Lung (tissue), 11 donors: ENCODE measurements at regions not wholly inside any gene's neighbourhood (a gene's known extent, or its start where the extent isn't known, plus 50 kb on each side); places are given as distances from the start of the nearest gene placed in this dataset.

ENCODE experiments used
- ATAC-seq: fragments of 200-7000 bp; cut with Tn5 transposase; one replicate; pipeline ENCODE4 v1.9.1; 2020; ENCODE audit warnings: moderate number of reproducible peaks; ENCODE audit not compliant: insufficient read depth, low FRiP score
- DNase-seq, 3 donors: peaks; one replicate each; pipeline ENCODE4 v3.0.0-alpha.2; 2013 to 2017
- H3K27ac ChIP-seq, 2 donors: one replicate each; pipeline ENCODE4 v1.5.1; 2013; ENCODE audit warnings: mild to moderate bottlenecking in 2 of 2, moderate library complexity in 2 of 2, control low read depth in 1 of 2, inconsistent platforms in 1 of 2, low read depth in 1 of 2, low read length in 1 of 2
- H3K27me3 ChIP-seq, 3 donors: one replicate each; pipeline ENCODE4 v1.5.1; 2013; ENCODE audit warnings: low read length in 2 of 3; ENCODE audit not compliant: control insufficient read depth in 3 of 3, insufficient read depth in 3 of 3
- H3K36me3 ChIP-seq, 4 donors: one replicate each; pipeline ENCODE4 v1.5.1; 2013; ENCODE audit warnings: low read length in 4 of 4, mild to moderate bottlenecking in 1 of 4, moderate library complexity in 1 of 4; ENCODE audit not compliant: control insufficient read depth in 4 of 4, insufficient read depth in 4 of 4
- H3K4me1 ChIP-seq, 5 donors: one replicate each; pipeline ENCODE4 v1.5.1; 2013; ENCODE audit warnings: low read length in 5 of 5, mild to moderate bottlenecking in 2 of 5, moderate library complexity in 1 of 5; ENCODE audit not compliant: control insufficient read depth in 5 of 5, insufficient read depth in 5 of 5
- H3K4me3 ChIP-seq: one replicate; pipeline ENCODE4 v1.5.1; 2013; ENCODE audit warnings: mild to moderate bottlenecking, control low read depth, moderate library complexity
- H3K9ac ChIP-seq, 2 donors: one replicate each; pipeline ENCODE4 v1.5.1; 2013; ENCODE audit warnings: low read length in 2 of 2, control low read depth in 1 of 2; ENCODE audit not compliant: insufficient read depth in 1 of 2
- H3K9me3 ChIP-seq, 4 donors: one replicate each; pipeline ENCODE4 v1.5.1; 2013; ENCODE audit warnings: low read length in 3 of 4, mild to moderate bottlenecking in 1 of 4, moderate library complexity in 1 of 4; ENCODE audit not compliant: control insufficient read depth in 4 of 4, insufficient read depth in 3 of 4
- WGBS, 2 donors: extraction: QIAGEN DNeasy Blood & Tissue Kit; methylation state at CpG; one replicate each; pipeline ENCODE4 v1.1.7; 2013; 5-methylcytosine and 5-hydroxymethylcytosine counted together
- TF ChIP-seq, protein P1 (sequence below): IDR thresholded peaks from 2 replicates; pipeline ENCODE4 v1.5.1; 2012; ENCODE audit warnings: mild to moderate bottlenecking; ENCODE audit errors: control extremely low read depth, extremely low read depth
- donor health status: control.
- donor health status: control.
- donor health status: Bipolar disorder and iron deficiency.
- donor health status: healthy.
- donor health status: DM: yes; HTN: yes; CAD: no.

GRCh38 chr22:44442186-44442815 is 55.7 kb downstream of the RTL6 start:
- H3K9ac ChIP-seq, result no peak overlapping the region
- no peak for ATAC-seq
- H3K9me3 ChIP-seq, result peaks cover 0 to 5% (median 2%) of the 10 kb centered on the region in 4 donors
- H3K27ac ChIP-seq, result no peak overlapping the region
- peaks cover 0 to 5% (median 2%) of the 10 kb centered on the region in 5 donors for H3K4me1 ChIP-seq
- TF ChIP-seq, protein P1, sequence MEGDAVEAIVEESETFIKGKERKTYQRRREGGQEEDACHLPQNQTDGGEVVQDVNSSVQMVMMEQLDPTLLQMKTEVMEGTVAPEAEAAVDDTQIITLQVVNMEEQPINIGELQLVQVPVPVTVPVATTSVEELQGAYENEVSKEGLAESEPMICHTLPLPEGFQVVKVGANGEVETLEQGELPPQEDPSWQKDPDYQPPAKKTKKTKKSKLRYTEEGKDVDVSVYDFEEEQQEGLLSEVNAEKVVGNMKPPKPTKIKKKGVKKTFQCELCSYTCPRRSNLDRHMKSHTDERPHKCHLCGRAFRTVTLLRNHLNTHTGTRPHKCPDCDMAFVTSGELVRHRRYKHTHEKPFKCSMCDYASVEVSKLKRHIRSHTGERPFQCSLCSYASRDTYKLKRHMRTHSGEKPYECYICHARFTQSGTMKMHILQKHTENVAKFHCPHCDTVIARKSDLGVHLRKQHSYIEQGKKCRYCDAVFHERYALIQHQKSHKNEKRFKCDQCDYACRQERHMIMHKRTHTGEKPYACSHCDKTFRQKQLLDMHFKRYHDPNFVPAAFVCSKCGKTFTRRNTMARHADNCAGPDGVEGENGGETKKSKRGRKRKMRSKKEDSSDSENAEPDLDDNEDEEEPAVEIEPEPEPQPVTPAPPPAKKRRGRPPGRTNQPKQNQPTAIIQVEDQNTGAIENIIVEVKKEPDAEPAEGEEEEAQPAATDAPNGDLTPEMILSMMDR, result no peak
- 55 to 96% methylated on average over 12 of the region's 12 CpGs for WGBS, 2 donors
- no peaks in the 10 kb centered on the region for H3K36me3 ChIP-seq
- H3K27me3 ChIP-seq, result no peaks in the 10 kb centered on the region
- DNase-seq, result peak in 1 of 3 donors; percentile 3
- H3K4me3 ChIP-seq, result no peak overlapping the region

- 71 to 97% methylated on average over 16 of the region's 16 CpGs for WGBS, 2 donors
- no peak overlapping the region for H3K9ac ChIP-seq
Observed at GRCh38 chr22:44441401-44442185, 56.4 kb downstream of the RTL6 start.

GRCh38 chr22:44440224-44441160 is 57.5 kb downstream of the RTL6 start:
- no peaks in the 10 kb centered on the region for H3K27me3 ChIP-seq
- H3K27ac ChIP-seq, result no peak overlapping the region
- peaks cover 0 to 5% (median 2%) of the 10 kb centered on the region in 5 donors for H3K4me1 ChIP-seq
- peaks cover 0 to 2% (median 0%) of the 10 kb centered on the region in 4 donors for H3K9me3 ChIP-seq
- no peak overlapping the region for H3K9ac ChIP-seq
- no peak for ATAC-seq
- TF ChIP-seq, protein P1, result no peak
- WGBS, 2 donors, result 88 to 94% methylated on average over 19 of the region's 19 CpGs
- no peak overlapping the region for H3K4me3 ChIP-seq
- no peaks in the 10 kb centered on the region for H3K36me3 ChIP-seq
- DNase-seq, result peak in 1 of 3 donors; percentile 15

More at GRCh38 chr22:44441401-44442185, 56.4 kb downstream of the RTL6 start:
- Histone ChIP-seq H3K36me3 (no peaks in the 10 kb centered on the region), H3K4me1 (peaks cover 0 to 5% (median 2%) of the 10 kb centered on the region in 5 donors), H3K4me3 (no peak overlapping the region), H3K27me3 (no peaks in the 10 kb centered on the region), H3K27ac (no peak overlapping the region), H3K9me3 (peaks cover 0 to 5% (median 2%) of the 10 kb centered on the region in 4 donors)
- DNase-seq (peak in 1 of 3 donors; percentile 8), ATAC-seq (no peak)
- TF ChIP-seq, protein P1, result no peak
